ENCODE measurements at regions not wholly inside any gene's neighbourhood (a gene's known extent, or its start where the extent isn't known, plus 50 kb on each side); places are given as distances from the start of the nearest gene placed in this dataset.

DNA sequence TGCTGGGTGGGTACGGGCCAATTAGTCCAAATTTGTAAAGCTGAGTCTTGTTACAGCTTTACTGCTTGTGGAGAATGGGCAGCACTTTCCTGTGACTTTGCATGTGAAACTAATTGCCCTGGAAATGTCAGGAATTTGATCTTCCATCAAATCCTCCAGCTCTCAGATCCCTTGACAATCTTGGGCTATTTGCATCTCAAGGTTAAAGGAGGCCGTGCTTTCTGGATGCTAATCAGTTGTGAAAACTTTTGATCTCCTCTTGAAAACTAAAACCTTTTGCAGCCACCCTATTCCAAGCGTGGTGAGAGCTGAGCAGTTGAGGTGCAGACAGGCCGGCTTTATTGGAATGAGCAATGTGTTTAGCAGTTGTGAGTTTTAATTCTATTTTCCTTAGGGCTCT is 68.0 kb upstream of the CLINT1 start:
- H3K4me2 ChIP-seq (ENCODE audit: control insufficient read depth, insufficient read depth), result no peak overlapping the region
- TF ChIP-seq NFYA (IDR thresholded peaks at IDR 0.05; ENCODE audit: borderline replicate concordance, low read depth, low read length), result no peak
- no peak for TF ChIP-seq CBX3 (IDR thresholded peaks at IDR 0.05; ENCODE audit: borderline replicate concordance, low read depth)
- no peak for TF ChIP-seq HDAC2 (IDR thresholded peaks at IDR 0.05)
- no peak for TF ChIP-seq MXI1 (IDR thresholded peaks at IDR 0.05; ENCODE audit: low read depth, low read length)
- no peak for TF ChIP-seq EED (IDR thresholded peaks at IDR 0.05; ENCODE audit: low read depth)
- no peak for TF ChIP-seq HDAC6 (IDR thresholded peaks at IDR 0.05; ENCODE audit: unreplicated experiment)
- no peak for TF ChIP-seq POLR2AphosphoS2 (IDR thresholded peaks at IDR 0.05; ENCODE audit: low read depth, low read length)
- TF ChIP-seq ETV6 (conservative IDR thresholded peaks at IDR 0.05 in 1 of 2, IDR thresholded peaks at IDR 0.05 in 1 of 2; ENCODE audit: borderline replicate concordance in 1 of 2, low read depth in 1 of 2), result no peak
- TF ChIP-seq MYC (IDR thresholded peaks at IDR 0.05; ENCODE audit: insufficient read depth, insufficient read length, insufficient replicate concordance, low read length, severe bottlenecking), result no peak
- no peak for TF ChIP-seq ZNF687 (IDR thresholded peaks at IDR 0.05)
- no peak for TF ChIP-seq STAT3 (IDR thresholded peaks at IDR 0.05; ENCODE audit: low read depth, low read length)
- TF ChIP-seq CBX5 (IDR thresholded peaks at IDR 0.05; ENCODE audit: low read depth), result no peak
- TF ChIP-seq CEBPZ (IDR thresholded peaks at IDR 0.05; ENCODE audit: low read depth, low read length), result no peak
- H3K9me3 ChIP-seq (replicated peaks; ENCODE audit: control insufficient read depth, insufficient read depth, low read length), result no peaks in the 10 kb centered on the region
- in situ Hi-C loops (cut with MboI) (no loop called here), intact Hi-C loops (cut with micrococcal nuclease; ENCODE audit: unreplicated experiment) (no loop called here)
- ChIA-PET CTCF (interaction anchor here (0.7 to 1.6 kb wide), 5 partner anchors 9 to 110 kb away, joined by 3 to 4 read pairs (median 3); no protein-coding TSS in a partner anchor), POLR2A (no interaction called here), SMC1A (ENCODE audit: uncharacterized antibody, unreplicated experiment) (interaction anchor here (1.2 to 1.7 kb wide), 3 partner anchors 18 to 107 kb away, joined by 3 to 7 read pairs (median 3); no protein-coding TSS in a partner anchor), RAD21 (ENCODE audit: unreplicated experiment) (no interaction called here)
- H3K4me3 ChIP-seq, result no peak overlapping the region
- H3K9ac ChIP-seq (ENCODE audit: control insufficient read depth, insufficient read depth, low read length), result no peak overlapping the region
- WGBS (ENCODE audit: insufficient coverage, insufficient replicate concordance, low lambda C conversion rate, missing lambda C conversion rate), result 53% methylated on average over 4 of the region's 4 CpGs
- no peaks in the 10 kb centered on the region for H3K4me1 ChIP-seq (ENCODE audit: control insufficient read depth, insufficient read depth, low read length)
- H3K27me3 ChIP-seq (replicated peaks in 1 of 2; ENCODE audit: control insufficient read depth in 2 of 2, insufficient read depth in 2 of 2, low read length in 1 of 2), result no peaks in the 10 kb centered on the region
- FAIRE-seq (no peak), ATAC-seq (no peak), DNase-seq (ENCODE audit: low read depth, low spot score) (no peak)
- H4K20me1 ChIP-seq (ENCODE audit: control insufficient read depth, insufficient read depth), result no peaks in the 10 kb centered on the region
- no peak overlapping the region for H2AFZ ChIP-seq (ENCODE audit: control insufficient read depth, low read depth, low read length)
- no peaks in the 10 kb centered on the region for H3K79me2 ChIP-seq (ENCODE audit: control insufficient read depth, insufficient read depth, low read length)
- no peak overlapping the region for H3K27ac ChIP-seq (ENCODE audit: control insufficient read depth, insufficient read depth)
- no peaks in the 10 kb centered on the region for H3K36me3 ChIP-seq (ENCODE audit: control insufficient read depth in 2 of 2, insufficient read depth in 2 of 2, low read length in 1 of 2)
- no TSS peak for BruUV-seq (replicated peaks)
